SU-DHL-6 (cell line): ENCODE measurements at regions not wholly inside any gene's neighbourhood (a gene's known extent, or its start where the extent isn't known, plus 50 kb on each side); places are given as distances from the start of the nearest gene placed in this dataset.

Experiments used
- EZH2phosphoT487 ChIP-seq: fragments of 200-600 bp; sonication (generic), shearing (Covaris generic); conservative IDR thresholded peaks from 2 replicates; pipeline ENCODE4 v1.6.1; 2018; ENCODE audit warnings: mild to moderate bottlenecking, antibody characterized with exemption, low read length, moderate library complexity, mixed read lengths
- TF ChIP-seq, protein P1 (sequence below): fragments of 200-600 bp; sonication (generic); IDR thresholded peaks from one replicate; pipeline ENCODE4 v1.5.1; 2017; ENCODE audit warnings: antibody characterized with exemption, mild to moderate bottlenecking, low read length, moderate library complexity; ENCODE audit not compliant: insufficient read depth, poor library complexity, severe bottlenecking

GRCh38 chr1:191595170-191595569, 563.1 kb upstream of the RGS18 start:
- TF ChIP-seq, protein P1, sequence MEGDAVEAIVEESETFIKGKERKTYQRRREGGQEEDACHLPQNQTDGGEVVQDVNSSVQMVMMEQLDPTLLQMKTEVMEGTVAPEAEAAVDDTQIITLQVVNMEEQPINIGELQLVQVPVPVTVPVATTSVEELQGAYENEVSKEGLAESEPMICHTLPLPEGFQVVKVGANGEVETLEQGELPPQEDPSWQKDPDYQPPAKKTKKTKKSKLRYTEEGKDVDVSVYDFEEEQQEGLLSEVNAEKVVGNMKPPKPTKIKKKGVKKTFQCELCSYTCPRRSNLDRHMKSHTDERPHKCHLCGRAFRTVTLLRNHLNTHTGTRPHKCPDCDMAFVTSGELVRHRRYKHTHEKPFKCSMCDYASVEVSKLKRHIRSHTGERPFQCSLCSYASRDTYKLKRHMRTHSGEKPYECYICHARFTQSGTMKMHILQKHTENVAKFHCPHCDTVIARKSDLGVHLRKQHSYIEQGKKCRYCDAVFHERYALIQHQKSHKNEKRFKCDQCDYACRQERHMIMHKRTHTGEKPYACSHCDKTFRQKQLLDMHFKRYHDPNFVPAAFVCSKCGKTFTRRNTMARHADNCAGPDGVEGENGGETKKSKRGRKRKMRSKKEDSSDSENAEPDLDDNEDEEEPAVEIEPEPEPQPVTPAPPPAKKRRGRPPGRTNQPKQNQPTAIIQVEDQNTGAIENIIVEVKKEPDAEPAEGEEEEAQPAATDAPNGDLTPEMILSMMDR = no peak
- TF ChIP-seq EZH2phosphoT487 = no peak
